ENCODE measurements at regions not wholly inside any gene's neighbourhood (a gene's known extent, or its start where the extent isn't known, plus 50 kb on each side); places are given as distances from the start of the nearest gene placed in this dataset.

GRCh38 chr5:2464141-2464540, 287.3 kb downstream of the IRX2 start:
- TF ChIP-seq CTCF (IDR thresholded peaks at IDR 0.05), result no peak
- TF ChIP-seq EZH2 (IDR thresholded peaks at IDR 0.05), result no peak

All from neural progenitor cell (in vitro differentiated cells).